K562 (cell line): ENCODE measurements at regions not wholly inside any gene's neighbourhood (a gene's known extent, or its start where the extent isn't known, plus 50 kb on each side); places are given as distances from the start of the nearest gene placed in this dataset.

Experiments used
- ATAC-seq: fragments of 200-7000 bp; cut with Tn5 transposase; 3 replicates; pipeline ENCODE4 v1.9.1; 2020; ENCODE audit warnings: moderate library complexity
- BruUV-seq: library from RNA; stranded (reverse); fragments of 400-500 nt; replicated peaks from 2 replicates; lab custom pipeline; 2021; lab: Mats Ljungman, UMichigan
- CTCF ChIA-PET: fragments of 300-600 bp; formaldehyde crosslinking; extraction: SDS; loops from one replicate; lab custom pipeline; 2021; ENCODE audit warnings: low intra/inter-chr PET ratio; lab: Yijun Ruan, JAX
- POLR2A ChIA-PET: fragments of 300-600, 350-650 bp; sonication (Branson Sonifier 250); formaldehyde crosslinking; extraction: SDS; loops from one replicate; lab custom pipeline; 2021; ENCODE audit warnings: antibody characterized with exemption, inconsistent platforms; lab: Yijun Ruan, JAX
- DNase-seq, 4 experiments: peaks; one replicate each; pipeline versions ENCODE4 v3.0.0 to v3.0.0-alpha.2; 2011 to 2018; ENCODE audit warnings: low spot score in 3 of 4, mixed read lengths in 3 of 4; ENCODE audit errors: extremely low read depth in 1 of 4
- FAIRE-seq: peaks from 2 replicates; lab custom pipeline; 2011; peaks lifted over from hg19 to GRCh38; lab: Jason Lieb, UNC
- H2AFZ ChIP-seq: 2 replicates; pipeline ENCODE4 v1.6.0; 2011; ENCODE audit warnings: low read depth, low read length, control low read depth, inconsistent platforms
- H3K27ac ChIP-seq: fragments of 200-600 bp; 3 replicates; pipeline ENCODE4 v1.8.0; 2011; ENCODE audit warnings: low read depth, mild to moderate bottlenecking, control low read depth, inconsistent platforms, low read length, moderate library complexity, mixed read lengths; ENCODE audit errors: extremely low read depth
- H3K27me3 ChIP-seq, 2 experiments: fragments of 300-600 bp in 1 of 2; 2 replicates in 1 of 2; 3 replicates in 1 of 2; pipeline versions ENCODE4 v1.6.0 to v1.8.0; 2011; ENCODE audit warnings: inconsistent platforms in 2 of 2, low read length in 2 of 2, mild to moderate bottlenecking in 1 of 2, mixed read lengths in 1 of 2, moderate library complexity in 1 of 2; ENCODE audit not compliant: control insufficient read depth in 2 of 2, insufficient read depth in 2 of 2
- H3K36me3 ChIP-seq: fragments of 300-600 bp; 3 replicates; pipeline ENCODE4 v1.8.0; 2011; ENCODE audit warnings: mild to moderate bottlenecking, low read length, inconsistent platforms; ENCODE audit not compliant: control insufficient read depth, insufficient read depth
- H3K4me1 ChIP-seq, 2 experiments: fragments of 200-600 bp in 1 of 2; replicated peaks in 1 of 2; 2 replicates in 1 of 2; 3 replicates in 1 of 2; pipeline versions ENCODE4 v1.5.1 to v1.8.0; 2011; ENCODE audit warnings: inconsistent platforms in 2 of 2, low read length in 2 of 2, mild to moderate bottlenecking in 1 of 2, mixed read lengths in 1 of 2, moderate library complexity in 1 of 2; ENCODE audit not compliant: control insufficient read depth in 2 of 2, insufficient read depth in 2 of 2
- H3K4me2 ChIP-seq: 2 replicates; pipeline ENCODE4 v1.6.1; 2011; ENCODE audit warnings: low read length, control low read depth, inconsistent platforms, mixed read lengths; ENCODE audit not compliant: insufficient read depth
- H3K4me3 ChIP-seq: fragments of 200-600 bp; sonication (generic), shearing (Covaris generic); 2 replicates; pipeline ENCODE4 v1.5.1; 2016; ENCODE audit warnings: control low read depth, inconsistent platforms
- H3K79me2 ChIP-seq: fragments of 200-600 bp; 3 replicates; pipeline ENCODE4 v1.8.0; 2011; ENCODE audit warnings: low read length, inconsistent platforms; ENCODE audit not compliant: control insufficient read depth, insufficient read depth
- H3K9ac ChIP-seq, 2 experiments: 2 replicates each; pipeline versions ENCODE4 v1.6.0 to v1.6.1; 2011; ENCODE audit warnings: low read depth in 2 of 2, low read length in 2 of 2, control low read depth in 1 of 2, inconsistent platforms in 1 of 2, mild to moderate bottlenecking in 1 of 2, mixed read lengths in 1 of 2; ENCODE audit not compliant: insufficient read depth in 1 of 2
- H3K9me1 ChIP-seq: one replicate; pipeline ENCODE4 v1.6.0; 2011; ENCODE audit warnings: inconsistent platforms, mild to moderate bottlenecking, low read length, moderate library complexity; ENCODE audit not compliant: control insufficient read depth, insufficient read depth
- H3K9me3 ChIP-seq: replicated peaks from 2 replicates; pipeline ENCODE4 v1.5.1; 2011; ENCODE audit warnings: low read depth, low read length, inconsistent platforms; ENCODE audit not compliant: control insufficient read depth, insufficient read depth
- H4K20me1 ChIP-seq: replicated peaks from 2 replicates; pipeline ENCODE4 v1.6.1; 2011; ENCODE audit warnings: low read length, inconsistent platforms, mixed read lengths; ENCODE audit not compliant: control insufficient read depth, insufficient read depth
- EHMT2 ChIP-seq: fragments of 450-650 bp; IDR thresholded peaks from 2 replicates; pipeline ENCODE4 v1.6.1; 2018; ENCODE audit warnings: antibody characterized with exemption
- IRF9 ChIP-seq: fragments of 450-650 bp; IDR thresholded peaks from 2 replicates; pipeline ENCODE4 v1.6.1; 2016; ENCODE audit warnings: missing biosample characterization, missing genetic modification characterization
- NR2C1 ChIP-seq, 2 experiments: fragments of 450-650 bp; IDR thresholded peaks; 2 replicates each; pipeline ENCODE4 v1.6.1; 2017; ENCODE audit warnings: mild to moderate bottlenecking in 2 of 2, antibody characterized with exemption in 1 of 2, inconsistent platforms in 1 of 2, missing compliant biosample characterization in 1 of 2, missing genetic modification characterization in 1 of 2
- THAP12 ChIP-seq: fragments of 250-450 bp; sonication (Bioruptor Pico); IDR thresholded peaks from 2 replicates; pipeline ENCODE4 v1.9.0; 2021; ENCODE audit warnings: mild to moderate bottlenecking, inconsistent platforms
- ZNF696 ChIP-seq: fragments of 250-450 bp; sonication (Bioruptor Pico); conservative IDR thresholded peaks from 2 replicates; pipeline ENCODE4 v1.4.0; 2020; ENCODE audit warnings: mild to moderate bottlenecking, moderate library complexity
- ZNF764 ChIP-seq: fragments of 250-450 bp; sonication (Bioruptor Pico); IDR thresholded peaks from 2 replicates; pipeline ENCODE4 v1.4.0; 2020; ENCODE audit warnings: low read depth, mild to moderate bottlenecking, moderate library complexity
- WGBS: fragments of 100-300 bp; shearing (Covaris generic); methylation state at CpG from one replicate; pipeline ENCODE4 v1.1.6; 2016; ENCODE audit warnings: low coverage, mixed read lengths; ENCODE audit not compliant: insufficient coverage; ENCODE audit errors: missing lambda C conversion rate; 5-methylcytosine and 5-hydroxymethylcytosine counted together
- in situ Hi-C: fragments of 300-500 bp; cut with MboI; formaldehyde crosslinking; loops from 4 replicates; pipeline ENCODE4 v1.15.0; 2018; ENCODE audit warnings: inconsistent platforms, mixed read lengths
- intact Hi-C: fragments of 100-400 bp; cut with micrococcal nuclease; formaldehyde crosslinking; loops from 2 replicates; pipeline ENCODE4 v1.14.2; 2022

GRCh38 chr7:113373863-113374262, 255.5 kb upstream of the SMIM30 start (continued):
- TF ChIP-seq EHMT2 = no peak
- TF ChIP-seq IRF9 = no peak

GRCh38 chr7:113371416-113372043, 253.2 kb upstream of the SMIM30 start:
- ChIA-PET CTCF (no interaction called here), POLR2A (no interaction called here)
- no peaks in the 10 kb centered on the region for H3K4me1 ChIP-seq
- H3K4me3 ChIP-seq = no peak overlapping the region
- H3K9me3 ChIP-seq = no peaks in the 10 kb centered on the region
- no peaks in the 10 kb centered on the region for H3K36me3 ChIP-seq
- ATAC-seq (no peak), DNase-seq (no peak), FAIRE-seq (no peak)
- in situ Hi-C loops = no loop called here
- no peaks in the 10 kb centered on the region for H3K27me3 ChIP-seq
- no peak overlapping the region for H3K27ac ChIP-seq
- H2AFZ ChIP-seq = no peak overlapping the region
- TF ChIP-seq ZNF764 = no peak
- H3K9me1 ChIP-seq = no peaks in the 10 kb centered on the region
- BruUV-seq = no TSS peak
- 1% methylated on average over 4 of the region's 4 CpGs for WGBS
- no peak overlapping the region for H3K9ac ChIP-seq
- H3K4me2 ChIP-seq = no peak overlapping the region
- intact Hi-C loops = no loop called here
- H3K79me2 ChIP-seq = no peaks in the 10 kb centered on the region
- no peaks in the 10 kb centered on the region; the same call in 1 of the 2 replicates for H4K20me1 ChIP-seq

GRCh38 chr7:113370910-113371309, 252.6 kb upstream of the SMIM30 start:
- Histone ChIP-seq H3K27me3 (no peaks in the 10 kb centered on the region), H3K4me3 (no peak overlapping the region), H3K27ac (no peak overlapping the region), H3K9ac (no peak overlapping the region), H3K9me1 (no peaks in the 10 kb centered on the region), H2AFZ (no peak overlapping the region), H3K4me2 (no peak overlapping the region), H3K36me3 (no peaks in the 10 kb centered on the region), H3K4me1 (no peaks in the 10 kb centered on the region), H4K20me1 (no peaks in the 10 kb centered on the region; the same call in 1 of the 2 replicates), H3K9me3 (no peaks in the 10 kb centered on the region), H3K79me2 (no peaks in the 10 kb centered on the region)
- intact Hi-C loops (no loop called here), in situ Hi-C loops (no loop called here)
- ChIA-PET POLR2A (no interaction called here), CTCF (no interaction called here)
- DNase-seq (no peak), FAIRE-seq (no peak), ATAC-seq (no peak)
- 2% methylated on average over 2 of the region's 2 CpGs for WGBS
- no TSS peak for BruUV-seq
- TF ChIP-seq ZNF696 = no peak
- TF ChIP-seq NR2C1 (IDR thresholded peaks at IDR 0.05) = no peak
- no peak for TF ChIP-seq NR2C1 (tag; IDR thresholded peaks at IDR 0.05)
- TF ChIP-seq THAP12 (CRISPR knock-in tag) = no peak
